VCaP (cell line): ENCODE measurements at regions not wholly inside any gene's neighbourhood (a gene's known extent, or its start where the extent isn't known, plus 50 kb on each side); places are given as distances from the start of the nearest gene placed in this dataset.

ENCODE experiments used
- H3K27ac ChIP-seq: fragments of 450-650 bp; 2 replicates; pipeline ENCODE4 v1.5.1; 2017
- TF ChIP-seq, protein P1 (sequence below): fragments of 450-650 bp; conservative IDR thresholded peaks from 2 replicates; pipeline ENCODE4 v1.5.1; 2017; ENCODE audit warnings: mild to moderate bottlenecking, moderate library complexity

DNA sequence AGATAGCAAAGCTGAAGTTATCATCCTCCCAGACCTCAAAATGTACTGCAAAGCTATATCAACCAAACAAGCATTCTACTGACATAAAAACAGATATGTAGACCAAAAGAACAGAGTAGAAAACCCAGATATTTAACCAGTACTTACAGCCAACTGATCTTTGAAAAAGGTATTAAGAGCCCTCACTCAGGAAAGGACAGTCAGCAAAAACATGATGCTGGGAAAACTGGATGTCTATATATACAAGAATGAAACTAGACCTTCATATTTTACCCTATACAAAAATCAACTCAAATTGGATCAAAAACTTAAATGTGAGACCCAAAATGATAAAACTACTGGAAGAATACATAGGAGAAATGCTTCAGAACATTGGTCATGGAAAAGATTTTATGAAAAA is 87.5 kb upstream of the MME start:
- no peak overlapping the region for H3K27ac ChIP-seq
- TF ChIP-seq, protein P1, sequence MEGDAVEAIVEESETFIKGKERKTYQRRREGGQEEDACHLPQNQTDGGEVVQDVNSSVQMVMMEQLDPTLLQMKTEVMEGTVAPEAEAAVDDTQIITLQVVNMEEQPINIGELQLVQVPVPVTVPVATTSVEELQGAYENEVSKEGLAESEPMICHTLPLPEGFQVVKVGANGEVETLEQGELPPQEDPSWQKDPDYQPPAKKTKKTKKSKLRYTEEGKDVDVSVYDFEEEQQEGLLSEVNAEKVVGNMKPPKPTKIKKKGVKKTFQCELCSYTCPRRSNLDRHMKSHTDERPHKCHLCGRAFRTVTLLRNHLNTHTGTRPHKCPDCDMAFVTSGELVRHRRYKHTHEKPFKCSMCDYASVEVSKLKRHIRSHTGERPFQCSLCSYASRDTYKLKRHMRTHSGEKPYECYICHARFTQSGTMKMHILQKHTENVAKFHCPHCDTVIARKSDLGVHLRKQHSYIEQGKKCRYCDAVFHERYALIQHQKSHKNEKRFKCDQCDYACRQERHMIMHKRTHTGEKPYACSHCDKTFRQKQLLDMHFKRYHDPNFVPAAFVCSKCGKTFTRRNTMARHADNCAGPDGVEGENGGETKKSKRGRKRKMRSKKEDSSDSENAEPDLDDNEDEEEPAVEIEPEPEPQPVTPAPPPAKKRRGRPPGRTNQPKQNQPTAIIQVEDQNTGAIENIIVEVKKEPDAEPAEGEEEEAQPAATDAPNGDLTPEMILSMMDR = no peak

DNA sequence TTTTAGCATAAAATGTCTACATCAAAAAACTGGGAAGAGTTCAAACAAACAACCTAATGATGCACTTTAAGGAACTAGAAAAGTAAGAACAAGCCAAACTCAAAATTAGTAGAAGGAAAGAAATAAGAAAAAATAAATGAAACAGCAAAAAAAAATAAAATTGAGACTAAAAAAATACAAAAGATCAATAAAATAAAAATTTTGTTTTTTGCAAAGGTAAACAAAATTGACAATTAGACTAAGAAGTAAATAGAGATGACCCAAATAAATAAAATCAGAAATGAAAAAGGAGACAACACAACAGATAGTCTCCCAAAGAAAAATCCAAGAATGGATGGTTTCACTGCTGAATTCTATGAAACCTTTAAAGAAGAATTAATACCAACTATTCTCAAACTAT is 89.6 kb upstream of the MME start:
- H3K27ac ChIP-seq = no peak overlapping the region
- TF ChIP-seq, protein P1 = no peak

DNA sequence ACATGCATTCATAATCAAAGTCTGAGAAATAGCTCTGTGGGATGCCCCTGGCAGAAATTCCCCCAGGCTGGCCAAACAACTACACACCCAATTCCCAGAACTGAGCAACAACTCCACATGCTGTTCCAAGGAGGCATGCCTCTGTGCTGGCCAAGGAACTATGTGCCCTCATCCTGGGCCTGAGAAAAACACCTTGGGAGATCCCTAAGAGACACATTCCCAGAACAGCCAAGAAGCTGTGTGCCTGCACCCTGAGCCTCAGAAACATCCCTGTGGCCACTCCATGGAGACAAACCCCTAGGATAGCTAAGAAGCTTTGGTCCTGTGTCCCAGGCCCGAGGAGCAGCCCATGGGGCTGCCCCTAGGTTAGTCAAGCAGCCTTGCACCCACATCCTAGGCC is 92.3 kb upstream of the MME start:
- TF ChIP-seq, protein P1 = no peak
- H3K27ac ChIP-seq = no peak overlapping the region

DNA sequence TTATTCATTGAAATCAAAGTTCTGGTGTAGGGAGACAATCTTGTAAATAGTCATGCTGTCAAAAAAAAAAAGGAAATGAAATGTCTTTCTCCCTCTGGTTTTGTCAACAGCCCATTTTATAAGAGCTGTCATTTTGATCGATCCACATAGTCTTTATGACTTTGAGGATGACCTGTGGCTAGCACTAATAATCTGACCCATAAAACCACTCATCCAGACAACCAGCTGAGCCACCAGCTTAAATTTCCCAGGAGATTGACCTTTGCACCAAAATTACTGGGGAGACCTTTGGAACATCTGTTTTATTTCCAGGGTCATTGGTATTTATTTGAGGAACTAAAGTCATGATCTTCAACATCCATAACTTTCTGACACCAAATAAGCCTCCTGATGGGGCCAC is 98.5 kb upstream of the MME start:
- no peak overlapping the region for H3K27ac ChIP-seq
- TF ChIP-seq, protein P1 = no peak

DNA sequence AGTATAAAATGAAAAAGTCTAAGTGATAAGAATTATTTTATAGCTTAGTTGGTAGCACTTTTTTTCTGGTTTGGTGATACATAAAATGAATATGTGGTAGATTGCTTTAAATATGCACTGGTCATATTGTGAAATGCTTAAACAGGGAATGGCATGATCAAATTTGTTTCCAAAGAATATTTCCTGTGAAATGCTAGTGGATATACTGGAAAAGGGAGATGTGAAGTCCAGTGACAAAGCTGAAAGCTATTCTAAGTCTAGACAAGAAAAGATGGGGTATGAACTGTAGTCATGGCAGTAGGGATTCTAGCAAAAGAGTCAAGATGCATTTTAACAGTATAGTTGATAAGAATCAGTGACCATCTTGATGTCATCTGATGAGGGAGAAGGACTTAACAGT is 98.9 kb upstream of the MME start:
- TF ChIP-seq, protein P1 = no peak
- no peak overlapping the region for H3K27ac ChIP-seq

DNA sequence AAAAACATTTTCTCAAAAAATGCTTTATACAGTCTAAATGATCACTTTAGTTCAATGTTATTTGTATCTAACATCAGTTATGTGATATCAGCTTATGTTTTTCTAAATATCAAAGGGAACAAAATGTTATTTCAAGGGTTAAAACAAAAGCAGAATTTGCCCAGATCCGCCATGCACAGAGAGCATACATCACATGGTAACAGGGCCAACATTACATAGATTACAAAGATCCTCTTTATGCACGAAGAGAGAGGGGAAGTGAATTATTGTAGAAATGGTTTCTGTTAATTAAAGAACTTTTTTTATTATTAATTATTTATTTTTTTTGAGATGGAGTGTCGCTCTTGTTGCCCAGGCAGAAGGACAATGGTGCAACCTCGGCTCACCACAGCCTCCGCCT is 100.8 kb upstream of the MME start:
- H3K27ac ChIP-seq = no peak overlapping the region
- TF ChIP-seq, protein P1 = no peak

DNA sequence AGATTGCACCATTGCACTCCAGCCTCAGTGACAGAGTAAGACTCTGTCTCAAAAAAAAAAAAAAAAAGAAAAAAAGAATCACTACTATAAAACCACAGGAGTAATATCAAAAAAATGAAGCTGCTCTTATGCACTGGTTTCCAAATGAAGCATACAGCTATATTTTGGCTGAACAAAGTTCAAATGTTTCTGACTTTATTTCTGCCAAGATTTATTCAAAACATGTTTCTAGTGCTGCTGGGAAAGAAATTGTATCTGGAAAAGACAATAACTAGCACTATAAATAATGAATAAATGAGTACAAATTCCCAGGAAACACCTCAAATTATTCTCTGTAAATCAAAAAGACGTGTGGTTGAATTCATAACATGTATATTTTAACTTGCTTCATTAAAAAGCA is 102.5 kb upstream of the MME start:
- TF ChIP-seq, protein P1 = no peak
- no peak overlapping the region for H3K27ac ChIP-seq
